Heart left ventricle (tissue), 16 donors: ENCODE measurements at regions not wholly inside any gene's neighbourhood (a gene's known extent, or its start where the extent isn't known, plus 50 kb on each side); places are given as distances from the start of the nearest gene placed in this dataset.

Experiments used
- ATAC-seq, 4 donors: fragments of 200-7000 bp; cut with Tn5 transposase; one replicate each; pipeline ENCODE4 v1.9.1; 2020 to 2022; ENCODE audit warnings: moderate library complexity in 4 of 4, mild to moderate bottlenecking in 3 of 4, moderate number of reproducible peaks in 1 of 4
- DNase-seq, 5 donors: peaks; one replicate each; pipeline ENCODE4 v3.0.0-alpha.2; 2020
- H3K27ac ChIP-seq, 12 donors: fragments of 200-600 bp; sonication (generic) in 4 of 12; one replicate each; pipeline versions ENCODE4 v1.5.0 to v1.8.0; 2016 to 2022; ENCODE audit warnings: mild to moderate bottlenecking in 2 of 12
- H3K27me3 ChIP-seq, 9 donors: fragments of 200-600 bp; sonication (generic) in 2 of 9; one replicate each; pipeline versions ENCODE4 v1.5.1 to v1.8.0; 2016 to 2022; ENCODE audit warnings: mild to moderate bottlenecking in 3 of 9
- H3K36me3 ChIP-seq, 9 donors: fragments of 200-600 bp; sonication (generic) in 2 of 9; one replicate each; pipeline versions ENCODE4 v1.5.0 to v1.8.0; 2018 to 2022; ENCODE audit warnings: mild to moderate bottlenecking in 2 of 9
- H3K4me1 ChIP-seq, 12 donors: fragments of 200-600 bp; sonication (generic) in 4 of 12; one replicate each; pipeline versions ENCODE4 v1.5.0 to v1.8.0; 2016 to 2022; ENCODE audit warnings: mild to moderate bottlenecking in 3 of 12
- H3K4me3 ChIP-seq, 12 donors: fragments of 200-600 bp; sonication (generic) in 4 of 12; one replicate each; pipeline versions ENCODE4 v1.5.0 to v1.8.0; 2017 to 2022; ENCODE audit warnings: mild to moderate bottlenecking in 9 of 12, moderate library complexity in 4 of 12
- H3K9me3 ChIP-seq, 12 donors: fragments of 200-600 bp; sonication (generic) in 4 of 12; one replicate each; pipeline versions ENCODE4 v1.5.0 to v1.8.0; 2016 to 2022; ENCODE audit warnings: mild to moderate bottlenecking in 1 of 12
- POLR2A ChIP-seq, 2 donors: fragments of 450-650 bp; IDR thresholded peaks; one replicate each; pipeline ENCODE4 v1.6.1; 2017; ENCODE audit warnings: antibody characterized with exemption in 2 of 2, mild to moderate bottlenecking in 2 of 2, moderate library complexity in 2 of 2
- WGBS, 4 donors: extraction: QIAGEN DNeasy Blood & Tissue Kit in 2 of 4; methylation state at CpG; one replicate each; pipeline versions ENCODE4 v1.1.5 to v1.1.7; 2013 to 2018; 5-methylcytosine and 5-hydroxymethylcytosine counted together
- intact Hi-C, 10 donors: fragments of 100-400 bp; cut with DNase I; formaldehyde crosslinking; loops; one replicate each; pipeline versions ENCODE4 v1.11.1 to v1.14.2; 2022
- TF ChIP-seq, protein P1 (sequence below), 12 donors: fragments of 200-600 bp; sonication (generic) in 4 of 12; IDR thresholded peaks; one replicate each; pipeline versions ENCODE4 v1.5.0 to v1.8.0; 2018 to 2022; ENCODE audit warnings: antibody characterized with exemption in 12 of 12, mild to moderate bottlenecking in 5 of 12
- donor health status: ischemic (EF 13 %, LVEDD 7.1; RV severe dilation, severe dysfunction).
- donor health status: healthy with polysubstance abuse.
- donor health status: DM: no; HTN: yes; CAD: no.
- donor health status: DM: no; HTN: no; CAD: no.
- donor health status: ischemic (EF 25% LVEDD 6.9; RV normal size, moderate dysfunction).
- donor health status: ischemic (EF 25% LVEDD 5.7; RV mildly dilated, moderate dysfunction).
- donor health status: healthy.
- donor health status: DM: yes; HTN: yes; CAD: no.
- donor health status: ischemic (EF 35%, LVEDD 5.7; RV mildly dilated, moderate dysfunction).
- donor health status: nonischemic (EF 11% LVEDD 7.7; RV severe dilation, severe dysfunction).
- donor health status: DM: yes; HTN: yes; CAD: no.
- donor health status: PGD.
- donor health status: ischemic (EF 29% LVEDD 5.4; RV normal size, mild dysfunction).
- donor health status: nonischemic (EF 23%, LVEDD 6.1; RV moderate dilation, normal function).

DNA sequence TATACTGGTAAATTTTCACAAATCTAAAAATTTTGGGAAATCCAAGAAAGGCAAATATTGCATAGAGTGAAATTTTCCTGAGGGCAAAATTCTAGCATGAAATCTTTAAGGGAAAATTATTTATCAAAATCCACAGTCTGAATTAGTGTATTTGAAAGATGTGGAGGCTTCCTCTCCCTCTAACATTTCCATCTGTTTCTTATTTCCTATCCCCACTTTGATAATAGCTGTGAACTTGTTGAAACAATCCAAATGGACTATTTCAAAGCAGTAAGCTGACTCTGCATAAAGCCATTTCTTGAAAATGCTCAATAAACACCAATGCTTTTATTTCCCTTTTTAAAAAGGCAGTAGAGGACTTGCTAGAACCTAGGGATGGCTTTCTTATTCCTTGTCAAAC is 107.3 kb upstream of the PABPC4L start:
- intact Hi-C loops: no loop called here
- Histone ChIP-seq H3K27me3 (no peaks in the 10 kb centered on the region), H3K27ac (no peak overlapping the region), H3K4me3 (no peak overlapping the region), H3K36me3 (no peaks in the 10 kb centered on the region), H3K9me3 (peaks cover 0 to 7% (median 0%) of the 10 kb centered on the region in 12 donors), H3K4me1 (no peaks in the 10 kb centered on the region)
- TF ChIP-seq, protein P1, sequence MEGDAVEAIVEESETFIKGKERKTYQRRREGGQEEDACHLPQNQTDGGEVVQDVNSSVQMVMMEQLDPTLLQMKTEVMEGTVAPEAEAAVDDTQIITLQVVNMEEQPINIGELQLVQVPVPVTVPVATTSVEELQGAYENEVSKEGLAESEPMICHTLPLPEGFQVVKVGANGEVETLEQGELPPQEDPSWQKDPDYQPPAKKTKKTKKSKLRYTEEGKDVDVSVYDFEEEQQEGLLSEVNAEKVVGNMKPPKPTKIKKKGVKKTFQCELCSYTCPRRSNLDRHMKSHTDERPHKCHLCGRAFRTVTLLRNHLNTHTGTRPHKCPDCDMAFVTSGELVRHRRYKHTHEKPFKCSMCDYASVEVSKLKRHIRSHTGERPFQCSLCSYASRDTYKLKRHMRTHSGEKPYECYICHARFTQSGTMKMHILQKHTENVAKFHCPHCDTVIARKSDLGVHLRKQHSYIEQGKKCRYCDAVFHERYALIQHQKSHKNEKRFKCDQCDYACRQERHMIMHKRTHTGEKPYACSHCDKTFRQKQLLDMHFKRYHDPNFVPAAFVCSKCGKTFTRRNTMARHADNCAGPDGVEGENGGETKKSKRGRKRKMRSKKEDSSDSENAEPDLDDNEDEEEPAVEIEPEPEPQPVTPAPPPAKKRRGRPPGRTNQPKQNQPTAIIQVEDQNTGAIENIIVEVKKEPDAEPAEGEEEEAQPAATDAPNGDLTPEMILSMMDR (IDR thresholded peaks at IDR 0.05): no peak
- TF ChIP-seq POLR2A (IDR thresholded peaks at IDR 0.05): no peak
- ATAC-seq: no peak
- DNase-seq: no peak

GRCh38 chr4:134298313-134298712 is 96.7 kb upstream of the PABPC4L start:
- Histone ChIP-seq H3K36me3 (no peaks in the 10 kb centered on the region), H3K27me3 (no peaks in the 10 kb centered on the region), H3K27ac (no peak overlapping the region), H3K4me3 (no peak overlapping the region), H3K4me1 (no peaks in the 10 kb centered on the region), H3K9me3 (peaks cover 0 to 14% (median 2%) of the 10 kb centered on the region in 12 donors)
- intact Hi-C loops: no loop called here
- ATAC-seq (no peak), DNase-seq (no peak)
- no peak for TF ChIP-seq POLR2A (IDR thresholded peaks at IDR 0.05)
- TF ChIP-seq, protein P1 (IDR thresholded peaks at IDR 0.05): no peak

GRCh38 chr4:134297765-134298164 is 96.2 kb upstream of the PABPC4L start:
- ATAC-seq (no peak), DNase-seq (no peak)
- H3K36me3 ChIP-seq: no peaks in the 10 kb centered on the region
- intact Hi-C loops: no loop called here
- H3K9me3 ChIP-seq: peaks cover 0 to 14% (median 2%) of the 10 kb centered on the region in 12 donors
- TF ChIP-seq POLR2A (IDR thresholded peaks at IDR 0.05): no peak
- TF ChIP-seq, protein P1 (IDR thresholded peaks at IDR 0.05): no peak
- H3K27ac ChIP-seq: no peak overlapping the region
- no peak overlapping the region for H3K4me3 ChIP-seq
- no peaks in the 10 kb centered on the region for H3K4me1 ChIP-seq
- H3K27me3 ChIP-seq: no peaks in the 10 kb centered on the region

GRCh38 chr4:134282680-134283079 is 81.1 kb upstream of the PABPC4L start:
- ATAC-seq: no peak
- intact Hi-C loops: no loop called here
- TF ChIP-seq, protein P1 (IDR thresholded peaks at IDR 0.05): no peak
- no peak for TF ChIP-seq POLR2A (IDR thresholded peaks at IDR 0.05)
- Histone ChIP-seq H3K27ac (no peak overlapping the region), H3K4me1 (no peaks in the 10 kb centered on the region), H3K36me3 (no peaks in the 10 kb centered on the region), H3K27me3 (no peaks in the 10 kb centered on the region), H3K9me3 (peaks cover 0 to 7% (median 0%) of the 10 kb centered on the region in 12 donors), H3K4me3 (no peak overlapping the region)
- no peak for DNase-seq
- WGBS, 4 donors: 92 to 96% (median 94%) methylated on average over 2 of the region's 2 CpGs
